ENCODE measurements at regions not wholly inside any gene's neighbourhood (a gene's known extent, or its start where the extent isn't known, plus 50 kb on each side); places are given as distances from the start of the nearest gene placed in this dataset.

DNA sequence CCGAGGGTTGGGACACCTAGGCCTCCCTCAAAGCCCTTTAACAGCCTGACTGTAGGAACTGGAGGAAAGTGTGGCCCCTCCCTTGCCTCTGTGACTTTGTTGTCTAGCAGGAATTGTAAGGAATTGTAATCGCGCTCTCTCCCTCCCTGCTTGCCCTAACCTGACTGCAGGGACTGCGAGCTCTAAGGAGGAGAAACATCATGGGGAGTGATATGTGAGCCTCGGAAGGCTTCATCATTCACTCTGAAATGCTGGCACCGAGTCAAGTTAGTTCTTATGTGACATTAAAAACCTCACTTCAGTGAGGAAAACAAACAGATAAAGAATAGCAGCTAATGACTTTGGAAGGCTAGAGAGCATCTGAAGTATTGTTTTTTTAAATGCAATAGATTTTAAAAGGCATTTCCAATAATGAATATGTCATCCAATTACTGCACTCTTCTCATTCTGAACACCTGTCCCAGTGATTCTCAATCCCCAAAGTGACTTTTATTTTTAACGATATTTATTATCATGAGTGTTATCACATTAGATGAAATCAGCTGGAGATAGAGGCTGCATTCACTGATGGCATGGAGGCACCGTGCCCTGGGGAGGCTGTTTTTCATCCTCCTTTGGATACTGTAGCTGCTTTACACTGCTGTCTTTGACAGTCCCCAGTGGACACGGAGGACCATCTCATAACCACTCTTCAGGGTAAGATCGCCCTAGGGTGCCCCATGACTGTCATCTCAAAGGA is 58.5 kb upstream of the NTM start:
- TF ChIP-seq, protein P1, sequence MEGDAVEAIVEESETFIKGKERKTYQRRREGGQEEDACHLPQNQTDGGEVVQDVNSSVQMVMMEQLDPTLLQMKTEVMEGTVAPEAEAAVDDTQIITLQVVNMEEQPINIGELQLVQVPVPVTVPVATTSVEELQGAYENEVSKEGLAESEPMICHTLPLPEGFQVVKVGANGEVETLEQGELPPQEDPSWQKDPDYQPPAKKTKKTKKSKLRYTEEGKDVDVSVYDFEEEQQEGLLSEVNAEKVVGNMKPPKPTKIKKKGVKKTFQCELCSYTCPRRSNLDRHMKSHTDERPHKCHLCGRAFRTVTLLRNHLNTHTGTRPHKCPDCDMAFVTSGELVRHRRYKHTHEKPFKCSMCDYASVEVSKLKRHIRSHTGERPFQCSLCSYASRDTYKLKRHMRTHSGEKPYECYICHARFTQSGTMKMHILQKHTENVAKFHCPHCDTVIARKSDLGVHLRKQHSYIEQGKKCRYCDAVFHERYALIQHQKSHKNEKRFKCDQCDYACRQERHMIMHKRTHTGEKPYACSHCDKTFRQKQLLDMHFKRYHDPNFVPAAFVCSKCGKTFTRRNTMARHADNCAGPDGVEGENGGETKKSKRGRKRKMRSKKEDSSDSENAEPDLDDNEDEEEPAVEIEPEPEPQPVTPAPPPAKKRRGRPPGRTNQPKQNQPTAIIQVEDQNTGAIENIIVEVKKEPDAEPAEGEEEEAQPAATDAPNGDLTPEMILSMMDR (IDR thresholded peaks at IDR 0.05), result no peak
- TF ChIP-seq POLR2A (IDR thresholded peaks at IDR 0.05; ENCODE audit: low read depth), result no peak
